H1 (cell line): ENCODE measurements at regions not wholly inside any gene's neighbourhood (a gene's known extent, or its start where the extent isn't known, plus 50 kb on each side); places are given as distances from the start of the nearest gene placed in this dataset.

Source experiments
- E2F6 ChIP-seq: IDR thresholded peaks from 2 replicates; pipeline ENCODE4 v1.6.1; 2012; ENCODE audit warnings: inconsistent platforms
- RBBP5 ChIP-seq: IDR thresholded peaks from 2 replicates; pipeline ENCODE4 v1.7.1; 2012; ENCODE audit warnings: low read depth, mild to moderate bottlenecking, inconsistent platforms, low read length, moderate library complexity, borderline replicate concordance

GRCh38 chr6:164359036-164359435, 944.5 kb downstream of the QKI start (continued):
- TF ChIP-seq E2F6 (no peak), RBBP5 (no peak)
